Medulla oblongata (tissue), 1 donor: ENCODE measurements at regions not wholly inside any gene's neighbourhood (a gene's known extent, or its start where the extent isn't known, plus 50 kb on each side); places are given as distances from the start of the nearest gene placed in this dataset.
A peak's percentile ranks its signal among the peaks of the same experiment; 100 is the strongest.
"Not testable (repeated sequence)": the region's sequence is repeated elsewhere in the genome, so short reads cannot be mapped to it uniquely, and the experiment has no call there.

ENCODE experiments used
- DNase-seq: peaks from one replicate; pipeline ENCODE4 v3.0.0-alpha.2; 2015; ENCODE audit errors: extremely low spot score

- no peak for DNase-seq
These were observed 101.0 kb upstream of the CHD6 start for GRCh38 chr20:41719151-41719550.

DNA sequence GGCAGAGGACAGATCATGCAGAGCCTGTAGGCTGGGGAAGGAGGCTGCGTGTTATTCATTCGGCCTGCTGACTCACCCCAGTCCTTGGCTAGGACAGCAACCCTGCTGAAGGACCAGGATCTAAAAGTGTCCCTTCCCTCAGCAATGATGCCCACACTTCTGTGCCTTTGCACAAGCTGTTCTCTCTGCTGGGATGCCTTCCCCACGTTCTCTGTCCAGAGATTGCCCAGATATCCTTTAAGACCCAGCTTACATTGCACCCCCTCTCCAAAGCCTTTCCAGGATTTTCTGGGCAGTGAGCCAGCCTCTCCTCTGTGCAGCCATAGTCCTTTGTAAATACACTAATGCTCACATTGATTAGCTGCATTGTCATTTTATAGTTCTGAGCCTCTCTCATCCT is 99.3 kb upstream of the CHD6 start:
- no peak for DNase-seq

DNA sequence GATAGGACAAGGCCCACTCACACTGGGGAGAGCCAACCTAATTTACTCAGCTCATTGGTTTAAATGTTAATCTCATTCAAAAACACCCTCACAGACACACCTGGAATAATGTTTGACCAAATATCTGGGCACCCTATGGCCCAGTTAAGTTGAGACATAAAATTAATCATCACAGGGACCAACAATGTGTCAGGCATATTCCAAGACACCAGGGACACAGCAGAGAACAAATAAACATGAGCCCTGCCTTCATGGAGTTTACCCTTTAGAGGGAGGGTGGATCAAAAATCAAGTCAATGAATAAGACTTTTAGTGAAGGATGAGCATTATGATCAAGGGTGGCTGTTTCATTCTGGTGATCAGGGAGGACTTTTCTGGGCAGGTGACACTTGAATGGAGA is 98.7 kb upstream of the CHD6 start:
- DNase-seq, result no peak

DNA sequence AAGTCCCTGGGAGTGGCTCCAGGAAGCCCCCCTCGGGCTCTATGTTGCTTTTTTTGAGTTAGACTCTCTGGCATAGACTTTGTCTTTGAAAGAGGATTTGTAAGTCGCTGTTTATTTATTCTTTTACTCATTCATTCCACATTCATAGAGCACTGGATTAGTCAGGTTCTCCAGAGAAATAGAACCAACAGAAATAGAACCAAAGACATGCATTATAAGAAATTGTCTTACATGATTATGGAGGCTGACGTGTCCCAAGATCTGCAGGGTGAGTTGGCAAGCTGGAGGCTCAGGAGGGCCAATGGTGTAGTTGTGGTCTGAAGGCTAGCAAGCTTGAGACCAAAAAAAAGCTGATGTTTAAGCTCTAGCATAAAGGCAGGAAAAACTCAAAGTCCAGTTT is 98.3 kb upstream of the CHD6 start:
- DNase-seq, result no peak

DNA sequence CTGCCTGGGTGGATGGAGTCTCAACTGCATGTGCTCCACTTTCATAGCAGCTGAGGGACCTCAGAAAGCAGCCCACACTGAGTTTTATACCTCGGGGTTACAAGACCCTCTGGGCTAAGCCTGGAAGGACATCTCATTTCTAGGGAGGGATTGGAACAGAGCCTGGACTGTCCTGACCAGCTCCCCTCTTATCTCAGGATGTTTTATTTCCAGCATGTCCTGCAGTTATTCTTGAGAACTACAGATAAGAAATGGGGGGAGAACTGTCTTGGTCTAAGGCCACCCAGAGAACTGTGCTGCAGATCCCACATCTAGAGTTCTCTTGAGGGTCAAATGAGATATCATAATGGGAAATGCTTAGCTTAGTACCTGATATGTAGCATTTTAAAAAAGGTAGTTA is 97.3 kb upstream of the CHD6 start:
- no peak for DNase-seq

GRCh38 chr20:41714030-41714429 is 95.9 kb upstream of the CHD6 start:
- no peak for DNase-seq

DNA sequence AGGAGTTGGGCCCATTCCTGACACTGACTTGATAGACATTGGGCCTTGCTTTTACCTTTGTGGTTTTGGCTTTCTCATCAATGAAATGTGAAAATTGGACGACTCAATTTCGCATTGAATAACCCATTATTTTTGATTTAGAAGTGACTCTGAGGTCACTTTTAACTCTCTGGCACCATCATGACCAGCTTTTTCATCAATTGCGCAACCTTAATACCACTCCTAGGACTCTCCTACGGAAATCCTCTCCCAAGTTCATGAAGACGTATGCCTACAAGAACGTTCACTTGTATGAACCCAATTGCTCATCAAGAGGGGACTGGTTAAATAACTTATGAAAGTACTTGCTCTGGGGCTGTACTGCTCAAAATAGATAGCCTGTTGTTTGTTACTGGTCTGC is 86.7 kb upstream of the CHD6 start:
- DNase-seq, result no peak

GRCh38 chr20:41702647-41703046 is 84.5 kb upstream of the CHD6 start:
- DNase-seq, result no peak

DNA sequence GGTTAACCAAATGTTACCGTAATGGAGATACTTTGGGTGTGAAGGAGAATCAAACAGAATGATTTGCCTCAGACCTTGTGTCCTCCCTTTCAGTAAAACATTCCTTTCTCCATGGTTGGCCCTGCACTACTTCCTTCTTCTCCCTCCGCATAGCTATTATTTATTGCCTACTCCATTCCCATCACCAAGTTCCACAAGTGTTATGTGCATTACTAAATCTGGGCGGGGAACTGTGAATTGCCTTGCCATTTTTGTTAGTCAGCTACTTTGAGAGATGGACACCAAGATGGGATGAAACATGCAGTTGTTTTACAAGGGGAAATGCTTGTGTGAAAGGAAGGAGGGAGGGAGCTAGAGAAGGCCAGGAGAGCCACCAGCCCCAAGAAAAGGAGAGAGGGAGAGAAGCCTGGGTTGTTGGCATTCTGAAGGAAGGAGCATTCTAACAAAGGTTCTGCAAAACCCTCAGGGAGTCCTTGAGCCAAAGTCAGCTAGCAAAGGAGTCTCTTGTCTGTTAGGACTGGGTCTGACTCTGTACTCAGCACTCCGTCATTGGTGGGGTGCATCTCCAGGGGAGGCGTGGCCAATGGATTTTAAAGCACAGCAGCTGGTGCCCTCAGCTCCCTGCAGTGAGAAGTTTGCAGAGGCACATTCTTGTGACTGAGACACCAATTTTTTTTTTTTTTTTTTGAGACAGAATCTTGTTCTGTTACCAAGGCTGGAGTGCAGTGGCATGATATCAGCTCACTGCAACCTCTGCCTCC is 83.6 kb upstream of the CHD6 start:
- DNase-seq, result no peak

DNA sequence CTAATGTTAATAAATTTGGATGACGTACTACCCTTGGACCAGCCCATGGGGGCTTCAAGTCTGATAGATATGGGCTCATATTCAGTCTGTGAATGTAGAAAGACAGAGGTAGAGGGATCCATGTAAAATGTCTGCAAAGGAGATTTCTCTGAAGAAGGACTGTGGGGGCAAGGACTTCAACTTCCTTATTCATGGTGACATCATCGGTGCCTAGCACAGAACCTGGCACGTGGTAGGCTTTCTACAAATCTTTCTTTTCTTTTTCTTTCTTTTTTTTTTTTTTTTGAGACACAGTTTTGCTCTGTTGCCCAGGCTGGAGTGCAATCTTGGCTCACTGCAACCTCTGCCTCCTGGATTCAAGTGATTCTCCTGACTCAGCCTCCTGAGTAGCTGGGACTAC is 81.5 kb upstream of the CHD6 start:
- DNase-seq, result not testable (repeated sequence)

GRCh38 chr20:41697861-41698559 is 79.8 kb upstream of the CHD6 start:
- DNase-seq, result peak; percentile 29

DNA sequence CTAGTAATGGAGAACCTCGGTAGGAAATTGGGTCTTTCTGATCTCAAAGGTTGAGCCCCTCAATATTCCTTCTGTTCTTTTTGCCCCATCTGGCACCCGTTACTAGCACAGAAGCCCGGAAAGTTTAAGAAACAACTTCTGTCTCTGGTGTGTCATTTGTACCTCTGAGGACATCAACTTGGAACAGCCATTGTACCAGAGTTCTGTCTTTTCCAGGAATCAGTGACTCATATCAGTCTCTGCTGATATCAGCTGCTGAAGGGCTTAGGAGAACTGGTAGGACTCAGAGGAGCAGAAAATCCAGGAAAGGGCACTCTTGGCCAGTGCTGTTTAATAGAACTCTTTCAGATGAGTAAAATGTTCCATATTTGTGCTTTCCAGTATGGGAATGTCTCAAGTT is 78.3 kb upstream of the CHD6 start:
- DNase-seq, result no peak

GRCh38 chr20:41694796-41695195 is 76.6 kb upstream of the CHD6 start:
- no peak for DNase-seq

DNA sequence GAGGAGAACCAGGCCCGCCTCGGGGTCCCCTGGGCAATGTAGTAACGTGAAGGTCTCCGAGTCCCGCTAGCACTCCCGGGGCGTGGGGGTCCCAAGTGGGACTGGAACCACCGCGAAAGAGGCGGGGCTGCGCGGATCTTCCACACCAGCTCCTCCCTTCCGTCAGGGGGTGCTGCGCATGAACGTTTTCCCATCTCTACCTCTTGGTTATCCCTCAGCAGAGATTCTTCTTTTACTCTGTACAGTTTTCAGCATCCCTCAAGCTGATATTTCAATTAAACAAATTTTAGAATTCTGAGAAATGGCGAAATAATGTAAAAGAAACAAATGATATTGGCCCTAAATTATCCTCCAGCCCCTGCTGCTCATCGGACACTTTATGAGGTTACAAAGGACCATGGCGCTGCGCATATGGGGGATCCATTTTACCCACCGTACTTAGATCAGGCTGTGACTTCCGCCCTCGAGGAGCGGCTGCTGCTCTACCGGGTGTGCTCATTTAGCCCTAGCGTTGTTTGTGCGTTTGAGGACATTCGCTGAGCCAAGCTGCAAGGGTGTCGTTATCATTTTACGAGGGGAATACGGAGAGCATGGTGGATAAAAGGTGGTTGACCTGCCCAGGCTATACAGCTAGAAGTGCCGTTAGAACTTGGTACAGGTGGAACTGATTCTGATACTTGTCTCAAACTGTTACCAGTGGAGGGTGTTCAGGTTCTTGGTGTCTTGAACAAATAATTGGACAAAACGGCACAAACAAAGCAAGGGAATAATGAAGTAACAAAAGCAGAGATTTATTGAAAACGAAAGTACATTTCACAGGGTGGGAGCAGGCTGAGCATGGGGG is 75.2 kb upstream of the CHD6 start:
- DNase-seq, result peak; percentile 94

GRCh38 chr20:41692479-41693135 is 74.4 kb upstream of the CHD6 start:
- DNase-seq, result peak; percentile 91

DNA sequence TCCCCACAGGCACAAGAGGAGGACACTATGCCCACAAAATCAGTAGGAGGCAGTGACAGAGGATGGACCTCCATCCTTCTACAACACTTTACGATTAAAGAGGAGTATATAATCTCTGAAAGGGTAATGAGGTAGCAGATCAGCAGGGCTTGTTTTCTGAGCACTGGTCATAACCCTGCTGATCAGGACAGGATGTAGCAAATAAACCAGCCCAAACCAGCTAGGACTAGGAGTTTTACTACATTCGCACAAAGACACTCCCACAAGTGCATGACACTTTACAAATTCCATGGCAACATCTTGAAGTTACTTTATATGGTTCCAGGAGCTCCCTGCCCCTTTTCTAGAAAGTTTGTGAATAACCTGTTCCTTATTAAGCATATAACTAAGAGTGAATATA is 73.3 kb upstream of the CHD6 start:
- DNase-seq, result no peak

DNA sequence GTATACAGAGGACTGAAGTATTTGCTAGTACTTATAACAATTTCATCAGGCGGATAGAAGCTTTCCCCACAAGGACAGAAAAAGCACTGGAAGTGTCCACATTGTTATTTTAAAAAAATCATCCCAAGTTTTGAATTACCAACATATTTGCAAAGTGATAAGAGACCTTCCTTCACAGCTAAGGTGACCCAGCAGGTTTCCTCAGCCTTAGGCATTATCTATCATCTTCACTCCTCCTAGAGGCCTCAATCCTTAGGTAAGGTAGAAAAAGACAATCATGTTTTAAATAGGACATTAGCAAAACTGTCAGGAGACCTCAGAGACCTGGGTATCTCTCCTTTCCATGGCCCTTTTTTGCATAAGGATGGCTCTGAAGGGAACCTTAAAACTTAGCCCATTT is 72.5 kb upstream of the CHD6 start:
- DNase-seq, result no peak

- no peak for DNase-seq
These were observed 68.8 kb upstream of the CHD6 start for GRCh38 chr20:41686961-41687360.

GRCh38 chr20:41685145-41685544 is 67.0 kb upstream of the CHD6 start:
- DNase-seq, result not testable (repeated sequence)

GRCh38 chr20:41678799-41679198 is 60.6 kb upstream of the CHD6 start:
- DNase-seq, result no peak

- no peak for DNase-seq
These were observed 54.1 kb upstream of the CHD6 start for GRCh38 chr20:41672282-41672681.

- DNase-seq, result no peak
These were observed 53.0 kb upstream of the CHD6 start for GRCh38 chr20:41671143-41671542.
